Liver (tissue), 8 donors: ENCODE measurements at regions not wholly inside any gene's neighbourhood (a gene's known extent, or its start where the extent isn't known, plus 50 kb on each side); places are given as distances from the start of the nearest gene placed in this dataset.

Experiments
- DNase-seq: peaks from one replicate; pipeline ENCODE4 v3.0.0-alpha.2; 2017; ENCODE audit warnings: low spot score
- H3K27ac ChIP-seq, 2 donors: one replicate each; pipeline ENCODE4 v1.7.0; 2013; ENCODE audit warnings: inconsistent platforms in 2 of 2, low read length in 2 of 2, control low read depth in 1 of 2, low read depth in 1 of 2, mild to moderate bottlenecking in 1 of 2
- H3K27me3 ChIP-seq, 4 donors: one replicate each; pipeline versions ENCODE4 v1.6.1 to v1.7.0; 2013; ENCODE audit warnings: low read length in 3 of 4, inconsistent platforms in 1 of 4, mild to moderate bottlenecking in 1 of 4, moderate library complexity in 1 of 4; ENCODE audit not compliant: control insufficient read depth in 4 of 4, insufficient read depth in 4 of 4
- H3K36me3 ChIP-seq, 4 donors: one replicate each; pipeline versions ENCODE4 v1.6.1 to v1.7.0; 2013; ENCODE audit warnings: low read length in 3 of 4, mild to moderate bottlenecking in 3 of 4, low read depth in 1 of 4, moderate library complexity in 1 of 4; ENCODE audit not compliant: control insufficient read depth in 4 of 4, insufficient read depth in 3 of 4
- H3K4me1 ChIP-seq, 4 donors: one replicate each; pipeline versions ENCODE4 v1.6.1 to v1.7.0; 2013; ENCODE audit warnings: low read length in 3 of 4, mild to moderate bottlenecking in 3 of 4, moderate library complexity in 1 of 4; ENCODE audit not compliant: control insufficient read depth in 4 of 4, insufficient read depth in 4 of 4
- H3K4me3 ChIP-seq, 3 donors: one replicate each; pipeline versions ENCODE4 v1.6.1 to v1.7.0; 2013; ENCODE audit warnings: low read length in 3 of 3, control low read depth in 1 of 3, low read depth in 1 of 3, mild to moderate bottlenecking in 1 of 3
- H3K9ac ChIP-seq, 2 donors: one replicate each; pipeline ENCODE4 v1.7.0; 2013; ENCODE audit warnings: low read length in 2 of 2, mild to moderate bottlenecking in 2 of 2, moderate library complexity in 2 of 2, control low read depth in 1 of 2, low read depth in 1 of 2
- H3K9me3 ChIP-seq, 4 donors: one replicate each; pipeline versions ENCODE4 v1.6.1 to v1.7.0; 2013; ENCODE audit warnings: low read length in 3 of 4; ENCODE audit not compliant: control insufficient read depth in 4 of 4
- ATF3 ChIP-seq: IDR thresholded peaks from 2 replicates; pipeline ENCODE4 v1.6.1; 2016; ENCODE audit warnings: antibody characterized with exemption
- CTCF ChIP-seq: fragments of 150-350 bp; IDR thresholded peaks from 2 replicates; pipeline ENCODE4 v1.5.1; 2017; ENCODE audit warnings: improper control_type of control experiment, low read depth, low read length; ENCODE audit not compliant: missing input control
- EGR1 ChIP-seq, 2 donors: IDR thresholded peaks; 2 replicates each; pipeline ENCODE4 v1.6.1; 2016 to 2018; ENCODE audit warnings: antibody characterized with exemption in 2 of 2, low read depth in 2 of 2
- FOXA1 ChIP-seq: IDR thresholded peaks from 2 replicates; pipeline ENCODE4 v1.6.1; 2016; ENCODE audit warnings: antibody characterized with exemption
- FOXA2 ChIP-seq: IDR thresholded peaks from 2 replicates; pipeline ENCODE4 v1.6.1; 2016; ENCODE audit warnings: antibody characterized with exemption
- GABPA ChIP-seq, 2 donors: IDR thresholded peaks in 1 of 2; conservative IDR thresholded peaks in 1 of 2; 2 replicates each; pipeline ENCODE4 v1.6.1; 2016; ENCODE audit warnings: antibody characterized with exemption in 2 of 2, mild to moderate bottlenecking in 1 of 2, moderate library complexity in 1 of 2
- HNF4A ChIP-seq, 2 donors: conservative IDR thresholded peaks; 2 replicates each; pipeline ENCODE4 v1.6.1; 2016; ENCODE audit warnings: antibody characterized with exemption in 2 of 2, mild to moderate bottlenecking in 2 of 2
- HNF4G ChIP-seq: IDR thresholded peaks from 2 replicates; pipeline ENCODE4 v1.6.1; 2016; ENCODE audit warnings: antibody characterized with exemption
- JUND ChIP-seq, 2 donors: IDR thresholded peaks; 2 replicates each; pipeline ENCODE4 v1.6.1; 2016; ENCODE audit warnings: antibody characterized with exemption in 2 of 2
- MAX ChIP-seq: IDR thresholded peaks from 2 replicates; pipeline ENCODE4 v1.6.1; 2016; ENCODE audit warnings: antibody characterized with exemption
- NR2F2 ChIP-seq: IDR thresholded peaks from 2 replicates; pipeline ENCODE4 v1.6.1; 2016; ENCODE audit warnings: antibody characterized with exemption
- RAD21 ChIP-seq, 2 donors: IDR thresholded peaks; 2 replicates each; pipeline ENCODE4 v1.6.1; 2016; ENCODE audit warnings: antibody characterized with exemption in 2 of 2, mild to moderate bottlenecking in 2 of 2
- RXRA ChIP-seq, 2 donors: IDR thresholded peaks; 2 replicates each; pipeline ENCODE4 v1.6.1; 2017 to 2018; ENCODE audit warnings: antibody characterized with exemption in 2 of 2, mild to moderate bottlenecking in 1 of 2
- SP1 ChIP-seq: IDR thresholded peaks from 2 replicates; pipeline ENCODE4 v1.6.1; 2018; ENCODE audit warnings: antibody characterized with exemption, mild to moderate bottlenecking
- TAF1 ChIP-seq: conservative IDR thresholded peaks from 2 replicates; pipeline ENCODE4 v1.6.1; 2016; ENCODE audit warnings: antibody characterized with exemption, mild to moderate bottlenecking
- YY1 ChIP-seq: IDR thresholded peaks from 2 replicates; pipeline ENCODE4 v1.6.1; 2016; ENCODE audit warnings: antibody characterized with exemption, mild to moderate bottlenecking
- ZBTB33 ChIP-seq: IDR thresholded peaks from 2 replicates; pipeline ENCODE4 v1.6.1; 2016; ENCODE audit warnings: antibody characterized with exemption
- WGBS: extraction: QIAGEN DNeasy Blood & Tissue Kit; methylation state at CpG from one replicate; pipeline ENCODE4 v1.1.7; 2013; 5-methylcytosine and 5-hydroxymethylcytosine counted together
- TF ChIP-seq, protein P1 (sequence below): IDR thresholded peaks from 2 replicates; pipeline ENCODE4 v1.6.1; 2016; ENCODE audit warnings: antibody characterized with exemption, mild to moderate bottlenecking
- donor health status: healthy.
- donor health status: healthy.
- donor health status: healthy.
- donor health status: healthy.
- donor health status: healthy.

DNA sequence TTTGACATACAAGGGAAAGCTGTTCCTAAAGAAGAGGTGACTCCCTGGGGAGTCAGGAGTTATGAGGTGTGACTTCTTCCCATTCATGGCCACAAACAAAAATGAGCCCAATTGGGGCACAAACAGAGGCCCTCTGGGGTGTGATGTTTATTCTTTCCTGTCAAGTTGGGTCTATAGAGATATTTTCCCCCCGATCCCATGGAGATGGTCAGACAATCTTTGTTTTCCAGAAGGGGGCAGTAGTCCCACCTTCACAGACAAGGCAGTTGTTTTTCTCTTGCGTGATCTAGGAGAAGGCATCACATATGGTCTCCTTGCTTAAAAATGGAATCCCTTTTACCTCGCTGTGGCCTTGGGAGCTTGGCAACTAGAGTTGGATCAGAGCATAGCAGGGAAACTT, 110.3 kb downstream of the MFSD1 start:
- H3K27me3 ChIP-seq = no peaks in the 10 kb centered on the region
- TF ChIP-seq ZBTB33 = no peak
- TF ChIP-seq EGR1 (IDR thresholded peaks at IDR 0.05; ENCODE audit: low read depth in 2 of 2) = no peak
- no peak for TF ChIP-seq FOXA1
- no peak for TF ChIP-seq HNF4G
- no peak for TF ChIP-seq RAD21 (IDR thresholded peaks at IDR 0.05)
- TF ChIP-seq FOXA2 = no peak
- TF ChIP-seq SP1 = no peak
- TF ChIP-seq NR2F2 = no peak
- no peak for TF ChIP-seq TAF1
- no peak for TF ChIP-seq ATF3
- no peak for TF ChIP-seq JUND (IDR thresholded peaks at IDR 0.05)
- no peak for TF ChIP-seq CTCF
- TF ChIP-seq RXRA (IDR thresholded peaks at IDR 0.05) = no peak
- TF ChIP-seq MAX = no peak
- no peak for TF ChIP-seq HNF4A (conservative IDR thresholded peaks at IDR 0.05)
- no peak for TF ChIP-seq GABPA (IDR thresholded peaks at IDR 0.05 in 1 of 2, conservative IDR thresholded peaks at IDR 0.05 in 1 of 2)
- TF ChIP-seq, protein P1, sequence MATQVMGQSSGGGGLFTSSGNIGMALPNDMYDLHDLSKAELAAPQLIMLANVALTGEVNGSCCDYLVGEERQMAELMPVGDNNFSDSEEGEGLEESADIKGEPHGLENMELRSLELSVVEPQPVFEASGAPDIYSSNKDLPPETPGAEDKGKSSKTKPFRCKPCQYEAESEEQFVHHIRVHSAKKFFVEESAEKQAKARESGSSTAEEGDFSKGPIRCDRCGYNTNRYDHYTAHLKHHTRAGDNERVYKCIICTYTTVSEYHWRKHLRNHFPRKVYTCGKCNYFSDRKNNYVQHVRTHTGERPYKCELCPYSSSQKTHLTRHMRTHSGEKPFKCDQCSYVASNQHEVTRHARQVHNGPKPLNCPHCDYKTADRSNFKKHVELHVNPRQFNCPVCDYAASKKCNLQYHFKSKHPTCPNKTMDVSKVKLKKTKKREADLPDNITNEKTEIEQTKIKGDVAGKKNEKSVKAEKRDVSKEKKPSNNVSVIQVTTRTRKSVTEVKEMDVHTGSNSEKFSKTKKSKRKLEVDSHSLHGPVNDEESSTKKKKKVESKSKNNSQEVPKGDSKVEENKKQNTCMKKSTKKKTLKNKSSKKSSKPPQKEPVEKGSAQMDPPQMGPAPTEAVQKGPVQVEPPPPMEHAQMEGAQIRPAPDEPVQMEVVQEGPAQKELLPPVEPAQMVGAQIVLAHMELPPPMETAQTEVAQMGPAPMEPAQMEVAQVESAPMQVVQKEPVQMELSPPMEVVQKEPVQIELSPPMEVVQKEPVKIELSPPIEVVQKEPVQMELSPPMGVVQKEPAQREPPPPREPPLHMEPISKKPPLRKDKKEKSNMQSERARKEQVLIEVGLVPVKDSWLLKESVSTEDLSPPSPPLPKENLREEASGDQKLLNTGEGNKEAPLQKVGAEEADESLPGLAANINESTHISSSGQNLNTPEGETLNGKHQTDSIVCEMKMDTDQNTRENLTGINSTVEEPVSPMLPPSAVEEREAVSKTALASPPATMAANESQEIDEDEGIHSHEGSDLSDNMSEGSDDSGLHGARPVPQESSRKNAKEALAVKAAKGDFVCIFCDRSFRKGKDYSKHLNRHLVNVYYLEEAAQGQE = no peak
- TF ChIP-seq YY1 = no peak
- no peak overlapping the region for H3K27ac ChIP-seq
- H3K9me3 ChIP-seq = peaks cover 0 to 1% (median 0%) of the 10 kb centered on the region in 4 donors
- H3K9ac ChIP-seq = no peak overlapping the region
- no peaks in the 10 kb centered on the region for H3K4me1 ChIP-seq
- H3K36me3 ChIP-seq = no peaks in the 10 kb centered on the region
- no peak for DNase-seq
- WGBS = 83% methylated on average over 3 of the region's 3 CpGs
- H3K4me3 ChIP-seq = no peak overlapping the region
